HL-60/S4 treated with retinoic acid at 250 ng/mL for 4 days and 3 days (cell line): ENCODE measurements at regions not wholly inside any gene's neighbourhood (a gene's known extent, or its start where the extent isn't known, plus 50 kb on each side); places are given as distances from the start of the nearest gene placed in this dataset.
"Not testable (repeated sequence)": the region's sequence is repeated elsewhere in the genome, so short reads cannot be mapped to it uniquely, and the experiment has no call there.

ENCODE experiments used
- in situ Hi-C: fragments of 300-500 bp; cut with MboI; formaldehyde crosslinking; loops from 2 replicates; pipeline ENCODE4 v1.7.0; 2022; ENCODE audit warnings: low sequenced_read_pairs

DNA sequence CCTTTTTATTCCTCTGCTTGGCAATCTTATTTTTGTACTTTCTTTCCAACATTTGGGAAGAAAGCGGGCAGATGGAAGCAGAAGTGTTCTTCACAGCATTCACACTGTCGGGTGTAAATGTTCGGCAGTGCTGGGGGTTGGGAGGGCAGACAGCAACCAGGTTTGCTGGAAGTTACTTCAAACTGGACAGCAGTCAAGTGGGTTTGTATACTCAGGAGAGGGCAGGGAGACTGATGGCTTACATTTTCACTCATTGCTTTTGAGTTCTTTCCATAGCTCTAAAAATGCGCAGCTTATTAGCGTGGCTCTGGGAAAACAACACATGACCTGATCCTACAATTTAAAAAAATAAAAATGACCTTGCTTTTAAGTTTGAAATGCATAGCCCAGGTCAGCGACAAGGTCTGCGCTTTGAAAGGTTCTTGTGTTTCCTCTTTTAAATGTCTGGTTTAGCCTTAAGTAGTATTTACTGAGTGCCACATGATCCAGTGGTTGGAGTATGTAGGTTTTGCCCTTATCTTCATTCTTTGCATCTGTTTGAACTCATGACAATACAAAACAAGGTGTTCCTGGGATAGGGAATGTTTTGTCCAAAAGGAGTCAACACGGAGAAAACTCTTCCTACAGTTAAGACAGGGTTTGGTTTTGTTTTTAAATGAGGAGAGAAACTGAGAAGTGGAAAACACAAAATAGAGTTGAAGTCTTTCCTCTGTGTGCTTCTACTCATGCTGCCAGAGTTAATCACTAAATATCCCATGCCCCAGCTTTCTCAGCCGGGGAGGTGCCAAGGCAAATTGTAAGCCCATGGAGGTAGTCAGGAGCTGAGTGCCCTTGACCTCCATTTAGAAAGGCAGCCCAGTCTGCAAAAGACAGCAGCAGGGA is 132.7 kb upstream of the DMRT1 start:
- in situ Hi-C loops = no loop called here

DNA sequence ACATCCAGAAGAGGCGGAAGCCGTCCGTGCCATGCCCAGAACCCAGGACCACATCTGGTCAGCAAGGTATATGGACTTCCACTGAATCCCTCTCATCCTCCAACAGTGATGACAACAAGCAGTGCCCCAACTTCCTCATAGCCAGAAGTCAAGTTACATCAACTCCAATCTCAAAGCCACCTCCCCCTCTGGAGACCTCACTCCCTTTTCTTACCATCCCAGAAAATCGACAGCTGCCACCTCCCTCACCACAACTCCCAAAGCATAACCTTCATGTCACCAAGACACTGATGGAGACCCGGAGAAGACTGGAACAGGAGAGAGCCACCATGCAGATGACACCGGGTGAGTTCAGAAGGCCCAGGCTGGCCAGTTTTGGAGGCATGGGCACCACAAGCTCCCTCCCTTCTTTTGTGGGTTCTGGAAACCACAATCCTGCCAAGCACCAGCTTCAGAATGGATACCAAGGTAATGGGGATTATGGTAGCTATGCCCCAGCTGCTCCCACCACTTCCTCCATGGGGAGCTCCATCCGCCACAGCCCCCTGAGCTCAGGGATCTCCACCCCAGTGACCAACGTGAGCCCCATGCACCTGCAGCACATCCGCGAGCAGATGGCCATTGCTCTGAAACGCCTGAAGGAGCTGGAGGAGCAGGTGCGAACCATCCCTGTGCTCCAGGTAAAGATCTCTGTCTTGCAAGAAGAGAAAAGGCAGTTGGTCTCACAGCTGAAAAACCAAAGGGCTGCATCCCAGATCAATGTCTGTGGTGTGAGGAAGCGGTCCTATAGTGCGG is 130.3 kb upstream of the DMRT1 start:
- in situ Hi-C loops = no loop called here

DNA sequence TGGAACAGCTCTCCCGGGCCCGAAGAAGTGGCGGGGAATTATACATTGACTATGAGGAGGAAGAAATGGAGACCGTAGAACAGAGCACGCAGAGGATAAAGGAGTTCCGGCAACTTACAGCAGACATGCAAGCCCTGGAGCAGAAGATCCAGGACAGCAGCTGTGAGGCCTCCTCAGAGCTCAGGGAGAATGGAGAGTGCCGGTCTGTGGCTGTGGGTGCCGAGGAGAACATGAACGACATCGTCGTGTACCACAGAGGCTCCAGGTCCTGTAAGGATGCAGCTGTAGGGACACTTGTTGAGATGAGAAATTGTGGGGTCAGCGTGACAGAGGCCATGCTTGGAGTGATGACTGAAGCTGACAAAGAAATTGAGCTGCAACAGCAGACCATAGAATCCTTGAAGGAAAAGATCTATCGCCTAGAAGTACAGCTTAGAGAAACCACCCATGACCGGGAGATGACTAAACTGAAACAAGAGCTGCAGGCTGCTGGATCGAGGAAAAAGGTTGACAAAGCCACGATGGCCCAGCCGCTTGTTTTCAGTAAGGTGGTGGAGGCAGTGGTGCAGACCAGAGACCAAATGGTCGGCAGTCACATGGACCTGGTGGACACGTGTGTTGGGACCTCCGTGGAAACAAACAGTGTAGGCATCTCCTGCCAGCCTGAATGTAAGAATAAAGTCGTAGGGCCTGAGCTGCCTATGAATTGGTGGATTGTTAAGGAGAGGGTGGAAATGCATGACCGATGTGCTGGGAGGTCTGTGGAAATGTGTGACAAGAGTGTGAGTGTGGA is 129.5 kb upstream of the DMRT1 start:
- in situ Hi-C loops = no loop called here

DNA sequence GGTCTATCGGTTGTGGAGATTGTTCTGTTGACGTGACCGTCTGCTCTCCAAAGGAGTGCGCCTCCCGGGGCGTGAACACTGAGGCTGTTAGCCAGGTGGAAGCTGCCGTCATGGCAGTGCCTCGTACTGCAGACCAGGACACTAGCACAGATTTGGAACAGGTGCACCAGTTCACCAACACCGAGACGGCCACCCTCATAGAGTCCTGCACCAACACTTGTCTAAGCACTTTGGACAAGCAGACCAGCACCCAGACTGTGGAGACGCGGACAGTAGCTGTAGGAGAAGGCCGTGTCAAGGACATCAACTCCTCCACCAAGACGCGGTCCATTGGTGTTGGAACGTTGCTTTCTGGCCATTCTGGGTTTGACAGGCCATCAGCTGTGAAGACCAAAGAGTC is 128.9 kb upstream of the DMRT1 start:
- in situ Hi-C loops = no loop called here

DNA sequence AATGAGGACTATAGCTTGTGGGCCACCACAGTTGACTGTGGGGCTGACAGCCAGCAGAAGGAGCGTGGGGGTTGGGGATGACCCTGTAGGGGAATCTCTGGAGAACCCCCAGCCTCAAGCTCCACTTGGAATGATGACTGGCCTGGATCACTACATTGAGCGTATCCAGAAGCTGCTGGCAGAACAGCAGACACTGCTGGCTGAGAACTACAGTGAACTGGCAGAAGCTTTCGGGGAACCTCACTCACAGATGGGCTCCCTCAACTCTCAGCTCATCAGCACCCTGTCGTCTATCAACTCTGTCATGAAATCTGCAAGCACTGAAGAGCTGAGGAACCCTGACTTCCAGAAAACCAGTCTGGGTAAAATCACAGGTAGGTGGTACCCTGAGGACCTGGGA is 128.4 kb upstream of the DMRT1 start:
- in situ Hi-C loops = no loop called here

DNA sequence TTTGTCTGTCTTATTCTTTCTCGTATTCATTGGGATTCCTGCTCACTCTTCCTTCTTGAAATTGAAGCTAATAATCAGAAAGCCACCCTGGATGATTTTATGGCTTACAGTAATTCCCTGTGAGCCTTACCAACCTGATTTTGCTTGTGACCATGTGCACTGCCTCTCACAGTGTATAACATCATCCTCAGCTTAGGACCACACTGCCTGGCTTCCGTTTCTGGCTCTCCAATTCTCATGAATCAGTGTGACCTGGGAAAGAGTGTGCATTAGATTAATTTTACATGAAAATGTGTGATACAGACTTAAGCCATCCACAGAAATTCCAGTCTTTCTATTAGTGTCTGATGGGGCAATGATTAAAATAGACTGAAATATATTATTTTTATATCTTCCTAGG is 126.8 kb upstream of the DMRT1 start:
- in situ Hi-C loops = no loop called here

DNA sequence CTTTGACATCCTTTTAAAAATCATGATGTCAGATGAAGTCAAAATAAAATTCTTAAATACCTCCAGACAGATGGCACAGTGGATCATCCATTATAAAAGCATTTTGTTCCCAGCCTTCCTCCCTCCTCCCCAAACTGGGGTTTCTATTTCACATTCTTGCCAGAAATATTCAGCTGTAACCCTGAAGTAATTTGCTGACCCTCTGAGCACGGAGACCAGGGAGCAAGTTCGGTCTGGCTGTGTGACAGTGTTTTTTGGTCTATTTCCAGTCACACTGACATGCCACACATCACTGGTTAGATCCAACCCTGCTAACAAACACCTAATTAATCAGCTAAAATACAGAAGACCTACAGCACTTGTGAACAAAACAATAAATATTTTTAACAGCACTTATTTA is 126.2 kb upstream of the DMRT1 start:
- in situ Hi-C loops = no loop called here

DNA sequence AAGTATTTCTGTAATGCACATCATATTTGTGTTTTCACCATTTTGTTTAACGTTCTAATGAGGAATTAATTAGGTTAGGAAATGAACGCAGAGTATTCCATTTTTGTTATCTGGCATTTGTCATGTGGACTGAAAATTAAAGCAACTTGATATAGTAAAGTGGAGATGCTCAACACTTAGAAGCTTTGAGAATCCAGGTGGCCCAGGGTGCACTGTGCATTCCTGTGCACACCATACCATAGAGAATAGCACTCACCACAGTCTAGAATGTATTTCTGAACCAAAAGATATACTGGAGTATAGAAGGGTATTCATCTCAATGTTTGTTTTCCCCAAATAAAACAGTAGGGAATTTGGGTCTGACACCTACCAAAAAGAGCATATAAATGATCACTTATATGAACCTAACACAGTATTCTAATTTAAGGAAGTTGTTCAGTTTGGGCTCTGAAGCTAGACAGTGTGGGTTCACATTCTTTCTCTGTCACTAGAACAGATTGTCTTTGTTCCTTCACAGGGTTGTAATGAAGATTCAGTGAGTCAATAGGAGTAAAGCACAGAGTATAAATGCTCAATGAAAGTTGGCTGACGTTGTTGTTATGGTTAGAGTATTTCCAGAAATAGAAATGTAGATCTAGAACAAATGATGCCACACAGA is 125.6 kb upstream of the DMRT1 start:
- in situ Hi-C loops = no loop called here

DNA sequence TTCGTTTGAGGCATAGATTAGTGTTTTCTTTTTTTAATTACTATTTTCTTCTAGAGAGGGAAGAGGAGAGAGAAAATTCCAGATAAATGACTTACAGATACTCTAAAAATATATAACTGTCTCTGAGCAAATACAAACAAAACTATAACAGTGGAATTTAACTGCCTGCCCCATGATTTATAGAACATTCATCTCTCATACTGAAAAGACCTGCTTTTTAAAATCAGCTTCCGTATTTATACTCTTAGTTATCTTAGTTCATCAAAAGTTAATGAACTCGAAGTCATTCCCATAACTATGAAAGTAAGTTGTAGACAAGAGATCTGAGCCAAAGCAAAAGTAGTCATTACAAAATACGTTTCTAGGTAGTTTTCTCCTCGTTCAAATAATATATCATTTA is 123.8 kb upstream of the DMRT1 start:
- in situ Hi-C loops = no loop called here

DNA sequence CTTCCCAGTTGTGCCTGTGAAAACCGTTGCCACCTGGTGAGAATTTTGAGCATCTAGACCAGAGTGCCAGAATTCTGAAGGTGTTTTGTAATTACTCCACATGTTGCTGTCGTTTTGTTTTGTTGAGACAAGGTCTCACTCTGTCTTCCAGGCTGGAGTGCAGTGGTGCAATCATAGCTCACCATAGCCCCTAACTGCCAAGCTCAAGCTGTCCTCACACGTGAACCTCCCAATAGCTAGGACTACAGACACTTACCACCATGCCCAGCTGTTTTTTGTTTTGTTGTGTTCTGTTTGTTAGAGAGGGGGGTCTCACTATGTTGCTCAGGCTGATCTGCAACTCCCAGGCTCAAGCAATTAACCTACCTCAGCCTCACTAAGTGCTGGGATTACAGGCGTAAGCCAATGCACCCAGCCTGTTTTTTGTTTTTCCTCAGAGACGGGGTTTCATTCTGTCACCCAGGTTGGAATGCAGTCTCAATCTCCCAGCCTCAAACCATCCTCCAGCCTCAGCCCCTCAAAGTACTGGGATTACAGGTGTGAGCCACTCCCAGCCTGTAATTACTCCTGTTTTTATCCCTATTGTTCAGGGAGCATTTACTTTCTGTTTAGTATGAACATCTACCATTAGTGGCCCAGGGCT is 121.1 kb upstream of the DMRT1 start:
- in situ Hi-C loops = no loop called here

DNA sequence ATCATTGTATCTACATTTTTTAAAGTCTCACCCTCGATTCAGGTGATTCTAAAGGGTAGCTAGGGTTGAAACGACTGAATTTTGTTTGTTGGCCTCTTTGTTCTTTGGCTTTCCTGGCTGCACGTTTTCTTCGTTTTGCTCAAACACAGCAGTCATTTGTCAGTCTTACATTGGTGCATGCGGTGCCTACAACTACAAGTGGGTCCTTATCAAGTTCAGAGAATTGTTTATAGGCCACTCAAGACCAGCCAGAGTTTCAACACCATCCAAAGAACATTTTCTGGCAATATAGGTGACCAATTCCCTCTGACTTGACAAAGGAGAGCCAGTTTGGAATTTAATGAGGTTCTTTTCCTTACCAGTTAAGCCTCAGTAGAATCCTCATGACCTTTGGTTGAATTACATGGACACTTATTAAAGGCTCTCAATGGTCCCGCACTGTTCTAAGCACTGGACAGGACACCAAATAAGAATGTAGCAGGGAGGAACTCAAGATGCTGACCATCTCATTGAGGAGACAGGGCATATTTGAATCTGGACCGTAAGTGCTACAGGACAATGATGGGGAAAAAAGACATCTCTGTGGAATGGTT is 119.0 kb upstream of the DMRT1 start:
- in situ Hi-C loops = no loop called here

DNA sequence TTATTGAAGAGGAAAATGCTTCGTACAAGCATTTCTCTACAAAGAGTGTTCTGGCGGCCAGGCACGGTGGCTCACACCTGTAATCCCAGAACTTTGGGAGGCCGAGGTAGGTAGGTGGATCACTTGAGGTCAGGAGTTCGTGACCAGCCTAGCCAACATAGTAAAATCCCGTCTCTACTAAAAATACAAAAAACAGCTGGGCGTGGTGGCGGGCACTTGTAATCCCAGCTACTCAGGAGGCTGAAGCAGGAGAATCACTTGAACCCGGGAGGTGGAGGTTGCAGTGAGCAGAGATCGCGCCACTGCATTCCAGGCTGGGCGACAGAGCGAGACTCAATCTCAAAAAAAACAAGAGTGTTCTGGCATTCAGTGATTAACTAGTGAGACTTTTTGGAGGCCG is 117.0 kb upstream of the DMRT1 start:
- in situ Hi-C loops = not testable (repeated sequence)

DNA sequence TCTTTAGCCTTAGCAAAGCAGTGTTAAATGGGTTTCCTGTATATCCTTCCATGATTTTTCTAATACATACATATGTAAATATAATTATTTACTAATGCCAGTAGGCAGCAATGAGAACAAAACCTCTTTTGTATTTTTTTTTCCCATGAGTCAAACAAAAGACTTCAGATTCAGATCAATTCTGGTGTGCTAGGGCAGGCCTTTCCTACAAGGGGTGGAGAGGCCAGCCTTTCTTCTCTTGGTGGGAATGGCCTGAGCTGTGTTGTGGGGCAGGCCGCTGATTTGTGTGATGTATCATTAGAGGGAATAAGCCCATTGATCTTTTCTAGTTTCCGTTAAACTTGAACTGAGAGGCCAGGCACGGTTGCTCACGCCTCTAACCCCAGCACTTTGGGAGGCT is 115.5 kb upstream of the DMRT1 start:
- in situ Hi-C loops = no loop called here

DNA sequence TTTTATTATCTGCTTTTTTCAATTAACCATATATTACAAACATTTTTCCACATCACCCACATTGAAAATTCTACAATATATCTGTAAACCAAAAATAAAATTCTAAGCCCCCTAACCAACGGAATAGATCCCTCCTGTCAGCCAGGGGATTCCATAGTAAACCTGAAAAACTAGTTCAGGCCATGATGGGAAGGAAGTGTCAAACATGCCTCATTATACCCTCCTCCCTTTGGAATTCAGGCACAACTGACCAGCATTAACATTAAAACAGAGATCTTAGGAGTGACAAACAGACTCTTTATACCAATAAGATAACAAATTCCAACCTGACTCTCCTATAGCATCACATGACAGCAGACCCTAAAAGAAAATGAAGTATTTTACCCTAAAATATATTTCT is 113.7 kb upstream of the DMRT1 start:
- in situ Hi-C loops = no loop called here

DNA sequence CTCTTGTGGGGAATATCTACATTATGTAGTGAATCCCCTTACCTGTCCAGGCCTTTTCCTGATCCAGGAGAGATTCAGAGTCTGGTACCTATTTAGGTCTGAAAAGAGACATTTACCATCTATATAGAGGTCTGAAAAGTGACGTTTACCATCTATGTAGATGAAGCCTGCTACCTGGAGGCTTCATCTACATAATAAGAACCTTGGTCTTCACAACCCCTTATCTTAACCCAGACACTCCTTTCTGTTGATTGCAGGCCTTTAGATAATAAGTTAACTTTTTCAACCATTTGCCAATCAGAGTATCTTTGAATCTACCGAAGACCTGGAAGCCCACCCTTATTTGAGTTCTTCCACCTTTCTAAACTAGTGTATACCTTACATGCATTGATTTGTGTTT is 113.0 kb upstream of the DMRT1 start:
- in situ Hi-C loops = no loop called here

DNA sequence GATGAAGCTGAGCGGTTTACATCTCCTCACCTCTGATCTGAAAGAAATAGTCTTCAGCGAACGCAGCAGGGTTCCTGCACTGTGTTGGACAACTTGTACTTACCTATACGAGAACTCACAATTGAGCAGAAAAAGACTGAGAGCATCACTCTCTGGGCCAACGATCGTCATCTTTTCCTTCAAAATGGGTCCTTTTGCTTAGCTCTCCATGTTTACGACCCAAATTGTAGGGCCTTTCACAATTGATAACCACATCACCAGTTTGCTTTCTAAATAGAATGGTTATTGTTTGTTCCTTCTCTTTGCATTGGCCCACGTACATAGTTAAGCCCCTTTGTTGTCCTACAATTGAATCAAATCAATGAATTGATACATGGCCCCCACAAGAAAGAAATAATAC is 110.0 kb upstream of the DMRT1 start:
- in situ Hi-C loops = no loop called here

DNA sequence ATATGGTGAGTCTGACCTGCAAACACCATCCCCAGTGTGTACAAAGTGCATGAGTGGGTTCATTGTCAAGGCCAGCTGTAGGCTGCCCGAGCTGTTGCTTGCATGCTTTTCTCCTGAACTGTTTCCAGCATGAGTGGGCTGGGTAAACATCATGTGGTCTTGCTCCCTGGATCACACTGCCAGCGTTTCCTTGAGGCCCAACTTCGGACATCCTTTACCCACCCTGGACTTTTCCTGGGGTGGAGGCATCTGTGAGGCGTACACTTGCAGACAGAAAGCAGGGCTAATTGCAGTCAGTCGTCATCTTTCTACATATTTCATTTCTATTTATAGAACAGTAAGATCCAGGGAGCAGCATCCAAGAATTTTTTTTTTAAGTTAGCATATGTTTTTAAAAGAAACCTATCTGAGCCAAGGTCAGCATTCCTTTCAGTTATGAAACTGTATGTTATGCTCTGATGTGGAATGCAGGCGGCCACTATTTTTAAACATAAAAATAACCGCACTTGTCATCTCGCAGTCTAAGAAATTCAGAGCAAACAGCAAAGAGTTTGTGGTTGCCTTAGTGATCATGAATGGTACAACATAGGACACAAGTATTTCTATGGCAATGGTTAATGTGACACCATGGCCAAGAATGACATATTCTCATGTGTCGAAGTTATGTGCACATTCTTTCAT is 106.5 kb upstream of the DMRT1 start:
- in situ Hi-C loops = no loop called here

DNA sequence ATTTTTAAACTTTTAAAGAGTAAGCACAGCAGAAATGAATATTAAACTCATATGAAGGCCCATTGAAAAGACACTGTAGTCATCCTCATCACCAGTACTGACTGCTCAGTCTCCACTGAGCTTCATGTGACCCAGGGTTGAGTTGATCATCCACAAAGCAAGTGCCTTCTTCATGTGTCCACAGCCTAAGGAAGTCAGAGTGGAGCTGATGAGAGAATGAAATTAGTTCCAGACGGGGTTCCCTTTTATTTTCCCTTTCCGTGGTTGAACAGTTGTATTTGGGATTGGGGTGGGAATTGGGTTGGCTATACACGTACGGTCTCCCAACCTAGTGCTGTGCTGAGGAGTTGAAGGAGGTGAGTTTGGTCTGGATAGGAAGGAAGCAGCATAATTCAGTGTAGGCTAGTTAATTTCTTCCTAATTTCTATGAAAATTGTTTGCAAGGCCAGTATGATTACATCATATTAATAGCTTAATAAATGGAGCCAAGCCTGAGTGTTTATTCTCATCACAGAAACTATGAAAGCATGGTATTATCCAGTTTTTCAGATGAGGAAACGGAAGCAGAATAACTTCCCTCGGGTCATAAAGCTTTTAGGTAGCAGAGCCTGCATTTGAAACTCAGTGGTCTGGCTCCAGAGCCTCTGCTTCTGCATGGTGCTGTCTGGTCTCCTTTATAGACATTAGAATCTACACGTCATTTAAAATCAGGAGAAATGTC is 103.9 kb upstream of the DMRT1 start:
- in situ Hi-C loops = no loop called here
